ENCODE measurements at regions not wholly inside any gene's neighbourhood (a gene's known extent, or its start where the extent isn't known, plus 50 kb on each side); places are given as distances from the start of the nearest gene placed in this dataset.

DNA sequence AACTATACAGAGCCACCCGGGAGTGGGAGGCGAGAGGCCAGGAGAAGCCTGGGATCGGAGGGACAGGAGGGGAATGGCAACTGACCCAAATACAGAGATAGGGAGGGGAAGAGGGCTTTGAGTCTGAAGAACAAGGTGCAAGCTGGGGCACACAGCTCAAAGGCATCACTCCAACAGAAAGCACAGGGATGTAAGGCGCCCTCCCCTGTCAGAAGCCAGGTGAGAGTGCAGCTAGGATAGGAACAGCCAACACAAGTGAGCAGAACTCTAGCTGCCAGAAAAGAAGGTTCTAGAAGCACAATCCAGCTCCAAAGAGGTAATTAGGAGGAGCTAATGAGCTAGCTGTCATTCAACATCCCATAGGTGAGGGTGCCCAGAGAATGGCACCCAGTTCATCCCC is 232.2 kb downstream of the DHX15 start:
- no peak for TF ChIP-seq POLR2A (IDR thresholded peaks at IDR 0.05; ENCODE audit: low read length)
- no peak for TF ChIP-seq GATA1 (IDR thresholded peaks at IDR 0.05; ENCODE audit: low read depth, low read length)
